T-helper 2 cell (primary cell): ENCODE measurements at regions not wholly inside any gene's neighbourhood (a gene's known extent, or its start where the extent isn't known, plus 50 kb on each side); places are given as distances from the start of the nearest gene placed in this dataset.
A peak's percentile ranks its signal among the peaks of the same experiment; 100 is the strongest.

Source experiments
- DNase-seq, 5 experiments: peaks; one replicate each; pipeline versions ENCODE4 v3.0.0 to v3.0.0-alpha.2; 2012 to 2022

GRCh38 chr17:5788266-5788900, 204.1 kb upstream of the NLRP1 start:
- no peak for DNase-seq

GRCh38 chr17:5789528-5789927, 205.2 kb upstream of the NLRP1 start:
- no peak for DNase-seq

- DNase-seq = no peak
Observed at GRCh38 chr17:5793157-5793556, 208.8 kb upstream of the NLRP1 start.

- no peak for DNase-seq
Observed at GRCh38 chr17:5793899-5794298, 209.6 kb upstream of the NLRP1 start.

GRCh38 chr17:5794385-5794784, 210.1 kb upstream of the NLRP1 start:
- DNase-seq = no peak

- no peak for DNase-seq
Observed at GRCh38 chr17:5794881-5795506, 210.7 kb upstream of the NLRP1 start.

- no peak for DNase-seq
Observed at GRCh38 chr17:5797447-5798050, 213.2 kb upstream of the NLRP1 start.

- DNase-seq = no peak
Observed at GRCh38 chr17:5798094-5798493, 213.8 kb upstream of the NLRP1 start.

GRCh38 chr17:5800131-5800530, 215.8 kb upstream of the NLRP1 start:
- no peak for DNase-seq

GRCh38 chr17:5800646-5801045, 216.3 kb upstream of the NLRP1 start:
- DNase-seq = no peak

GRCh38 chr17:5804251-5804650, 219.9 kb upstream of the NLRP1 start:
- no peak for DNase-seq

GRCh38 chr17:5809056-5809455, 224.7 kb upstream of the NLRP1 start:
- no peak for DNase-seq

GRCh38 chr17:5809580-5810188, 225.4 kb upstream of the NLRP1 start:
- DNase-seq = no peak

- DNase-seq = no peak
Observed at GRCh38 chr17:5812590-5812989, 228.3 kb upstream of the NLRP1 start.

- DNase-seq = no peak
Observed at GRCh38 chr17:5813357-5813756, 229.0 kb upstream of the NLRP1 start.

GRCh38 chr17:5815396-5815795, 231.1 kb upstream of the NLRP1 start:
- DNase-seq = no peak

GRCh38 chr17:5816491-5817070, 232.3 kb upstream of the NLRP1 start:
- no peak for DNase-seq

GRCh38 chr17:5817475-5818395, 233.4 kb upstream of the NLRP1 start:
- DNase-seq = no peak

GRCh38 chr17:5819396-5819795, 235.1 kb upstream of the NLRP1 start:
- no peak for DNase-seq

- DNase-seq = no peak
Observed at GRCh38 chr17:5819921-5820685, 235.8 kb upstream of the NLRP1 start.

- DNase-seq = peak in 1 of 5 experiments; percentile 46
Observed at GRCh38 chr17:5820721-5821456, 236.6 kb upstream of the NLRP1 start.
